HEK293T (cell line): ENCODE measurements at regions not wholly inside any gene's neighbourhood (a gene's known extent, or its start where the extent isn't known, plus 50 kb on each side); places are given as distances from the start of the nearest gene placed in this dataset.

Experiments used
- BHLHE40 ChIP-seq: fragments of 450-650 bp; IDR thresholded peaks from 2 replicates; pipeline ENCODE4 v1.6.1; 2016; ENCODE audit warnings: mild to moderate bottlenecking, moderate library complexity, borderline replicate concordance
- ELF4 ChIP-seq: fragments of 450-650 bp; IDR thresholded peaks from 2 replicates; pipeline ENCODE4 v1.6.1; 2017; ENCODE audit warnings: antibody characterized with exemption
- FOXA1 ChIP-seq: fragments of 450-650 bp; IDR thresholded peaks from 2 replicates; pipeline ENCODE4 v1.6.1; 2016; ENCODE audit warnings: mild to moderate bottlenecking
- FOXK2 ChIP-seq: fragments of 450-650 bp; IDR thresholded peaks from 2 replicates; pipeline ENCODE4 v1.6.1; 2016; ENCODE audit warnings: mild to moderate bottlenecking
- FOXM1 ChIP-seq: fragments of 450-650 bp; IDR thresholded peaks from 2 replicates; pipeline ENCODE4 v1.6.1; 2017; ENCODE audit warnings: mild to moderate bottlenecking, borderline replicate concordance
- LEF1 ChIP-seq: fragments of 450-650 bp; IDR thresholded peaks from 2 replicates; pipeline ENCODE4 v1.6.1; 2017; ENCODE audit warnings: mild to moderate bottlenecking, borderline replicate concordance
- NFRKB ChIP-seq: fragments of 450-650 bp; IDR thresholded peaks from 2 replicates; pipeline ENCODE4 v1.6.1; 2016; ENCODE audit warnings: mild to moderate bottlenecking, moderate library complexity
- SP1 ChIP-seq: fragments of 450-650 bp; IDR thresholded peaks from 2 replicates; pipeline ENCODE4 v1.6.1; 2017
- SUZ12 ChIP-seq: fragments of 450-650 bp; IDR thresholded peaks from 2 replicates; pipeline ENCODE4 v1.6.1; 2016; ENCODE audit warnings: mild to moderate bottlenecking
- TARDBP ChIP-seq: fragments of 450-650 bp; IDR thresholded peaks from 2 replicates; pipeline ENCODE4 v1.6.1; 2016
- TF ChIP-seq, protein P1 (sequence below): fragments of 450-650 bp; IDR thresholded peaks from 2 replicates; pipeline ENCODE4 v1.6.1; 2016

DNA sequence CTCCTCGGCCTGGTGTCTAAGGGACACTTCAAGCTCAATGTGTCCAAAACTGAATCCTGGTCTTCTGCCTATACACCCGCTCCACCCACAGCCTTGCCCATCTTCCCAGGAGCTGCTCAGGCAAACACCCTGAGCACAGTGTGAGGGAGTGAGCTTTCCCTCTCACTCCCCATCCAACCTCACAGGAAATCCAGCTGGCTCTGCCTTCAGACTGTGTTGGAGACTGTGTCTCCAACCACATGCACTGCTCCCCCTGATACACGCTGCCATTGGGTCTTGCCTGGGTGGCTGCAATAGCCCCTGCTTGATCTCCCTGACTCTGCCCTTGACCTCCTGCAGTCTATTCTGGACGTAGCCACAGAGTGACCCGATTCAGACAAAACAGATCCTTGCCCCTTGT, 319.5 kb upstream of the MSX2 start:
- TF ChIP-seq, protein P1, sequence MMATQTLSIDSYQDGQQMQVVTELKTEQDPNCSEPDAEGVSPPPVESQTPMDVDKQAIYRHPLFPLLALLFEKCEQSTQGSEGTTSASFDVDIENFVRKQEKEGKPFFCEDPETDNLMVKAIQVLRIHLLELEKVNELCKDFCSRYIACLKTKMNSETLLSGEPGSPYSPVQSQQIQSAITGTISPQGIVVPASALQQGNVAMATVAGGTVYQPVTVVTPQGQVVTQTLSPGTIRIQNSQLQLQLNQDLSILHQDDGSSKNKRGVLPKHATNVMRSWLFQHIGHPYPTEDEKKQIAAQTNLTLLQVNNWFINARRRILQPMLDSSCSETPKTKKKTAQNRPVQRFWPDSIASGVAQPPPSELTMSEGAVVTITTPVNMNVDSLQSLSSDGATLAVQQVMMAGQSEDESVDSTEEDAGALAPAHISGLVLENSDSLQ = no peak
- TF ChIP-seq FOXA1 (no peak), NFRKB (no peak), BHLHE40 (no peak), SP1 (no peak), SUZ12 (no peak), FOXM1 (no peak), ELF4 (no peak), TARDBP (no peak), FOXK2 (no peak), LEF1 (no peak)
